Hindlimb muscle (tissue), 1 donor: ENCODE measurements at regions not wholly inside any gene's neighbourhood (a gene's known extent, or its start where the extent isn't known, plus 50 kb on each side); places are given as distances from the start of the nearest gene placed in this dataset.

Experiments
- DNase-seq: peaks from one replicate; pipeline ENCODE4 v3.0.0-alpha.2; 2013

DNA sequence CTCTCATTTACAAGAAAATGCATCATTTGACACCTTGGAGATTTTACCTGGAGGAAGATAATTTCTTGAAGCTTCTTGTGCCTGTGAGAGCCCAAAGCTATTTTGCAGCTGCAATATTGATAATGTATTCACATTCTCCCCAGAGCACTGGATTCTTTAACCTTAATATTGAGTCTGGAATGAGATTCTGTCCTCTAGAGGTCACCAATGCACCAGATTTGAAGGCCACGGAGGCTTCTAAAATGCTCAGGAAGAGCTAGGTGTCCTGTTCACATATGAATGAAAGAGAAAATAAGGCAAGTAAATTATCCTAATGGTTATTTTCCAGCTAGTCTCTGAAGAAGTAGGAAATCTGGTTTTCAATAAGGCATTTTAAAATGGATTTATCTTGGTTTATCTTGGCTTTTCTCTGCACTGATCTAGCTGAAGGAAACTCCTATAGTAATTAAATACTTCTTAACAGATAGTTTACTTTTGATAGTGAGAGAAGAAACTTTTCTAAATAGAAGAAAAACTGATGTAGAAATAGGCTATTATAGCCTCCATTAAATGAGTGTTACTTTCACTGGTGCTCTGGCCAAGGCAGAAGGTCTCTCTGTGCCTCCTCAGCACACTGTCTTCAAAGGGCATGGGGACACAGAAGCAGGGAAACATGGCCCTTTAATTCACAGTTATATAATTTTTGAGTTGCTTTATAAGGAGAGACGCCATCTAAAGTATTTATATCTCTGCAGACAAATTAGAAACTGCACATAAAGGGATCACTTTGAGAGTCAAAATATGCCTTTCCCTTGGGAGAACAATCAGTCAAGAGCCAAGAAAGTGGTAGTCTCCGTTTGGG, 297.0 kb upstream of the ACTBL2 start:
- DNase-seq = peak; percentile 73

DNA sequence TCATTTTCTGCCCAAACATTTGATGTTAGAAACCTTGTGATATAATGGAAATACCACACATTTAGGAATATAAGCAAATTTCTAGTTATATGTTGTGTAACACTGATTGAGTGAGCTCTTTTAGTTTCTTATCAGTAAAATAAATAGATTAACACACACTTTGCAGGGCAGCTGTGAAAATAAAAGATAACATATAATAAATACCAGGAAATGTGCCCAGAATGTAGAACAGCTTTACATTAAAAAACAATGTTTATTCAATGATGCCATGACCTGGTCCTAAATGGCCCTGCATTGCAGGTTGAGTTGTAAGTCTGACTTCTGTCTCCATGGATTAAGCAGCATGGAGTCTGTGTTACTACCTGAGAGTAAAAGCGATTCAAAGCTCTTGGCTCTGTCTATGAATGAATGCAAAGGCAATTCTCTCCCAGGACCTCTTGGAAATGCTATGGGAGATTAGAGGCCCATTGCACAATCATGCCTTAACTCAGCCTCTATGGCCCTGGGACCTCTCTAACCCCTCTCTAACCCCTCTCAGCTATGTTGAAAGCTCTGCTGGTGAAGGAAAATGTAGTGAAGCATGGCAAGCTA, 296.0 kb upstream of the ACTBL2 start:
- DNase-seq = no peak

DNA sequence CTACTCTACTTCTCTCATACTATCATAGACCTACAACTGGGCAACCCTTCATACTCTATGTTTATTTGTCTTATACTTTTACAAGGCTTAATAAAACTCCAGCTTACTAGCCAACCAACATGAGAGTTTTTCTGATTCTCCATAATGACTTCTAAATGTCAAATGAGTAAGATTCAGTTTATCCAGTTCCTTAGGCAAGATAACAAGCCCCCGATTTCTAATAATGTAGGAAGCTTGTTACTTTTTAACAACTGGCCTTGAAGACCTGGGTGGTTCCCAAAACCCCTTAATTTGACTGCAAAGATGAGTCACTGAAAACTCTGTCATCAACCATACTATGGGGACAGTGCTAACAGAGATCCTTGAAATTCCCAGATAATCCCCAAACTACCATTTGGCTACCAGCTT, 294.6 kb upstream of the ACTBL2 start:
- DNase-seq = no peak

DNA sequence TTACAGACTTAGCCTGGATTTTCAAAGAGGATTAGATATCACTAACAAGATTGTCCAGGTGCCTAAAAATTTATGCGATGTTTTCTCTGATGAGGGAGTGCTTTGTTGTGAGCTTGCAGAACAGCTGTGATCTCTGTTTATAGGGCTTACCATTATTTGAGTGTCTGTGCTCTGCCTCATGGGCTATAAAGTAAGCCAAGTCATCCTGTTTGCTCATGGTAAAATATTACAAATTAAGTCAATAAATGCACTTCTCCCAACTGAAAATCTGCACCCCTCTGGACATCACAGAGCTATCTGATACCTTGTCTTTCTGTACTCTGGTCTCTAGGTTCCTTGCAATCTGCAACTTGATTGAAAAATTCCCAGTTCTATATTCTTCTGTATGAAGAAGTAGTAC, 293.4 kb upstream of the ACTBL2 start:
- DNase-seq = no peak

DNA sequence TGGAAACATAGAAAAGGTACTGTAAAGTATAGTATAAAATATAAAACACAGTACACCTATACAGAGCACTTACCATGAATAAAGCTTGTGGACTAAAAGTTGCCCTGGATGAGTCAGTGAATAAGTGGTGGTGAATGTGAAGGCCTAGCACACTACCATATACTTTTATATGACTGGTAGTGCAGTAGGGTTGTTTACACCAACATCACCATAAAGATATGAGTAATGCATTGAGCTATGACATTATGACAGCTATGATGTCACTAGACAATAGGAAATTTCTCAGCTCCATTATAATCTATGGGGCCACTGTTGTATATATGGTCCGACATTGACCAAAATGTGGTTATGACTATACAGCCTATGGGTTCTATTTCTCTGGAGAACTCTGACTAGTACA, 291.8 kb upstream of the ACTBL2 start:
- no peak for DNase-seq

DNA sequence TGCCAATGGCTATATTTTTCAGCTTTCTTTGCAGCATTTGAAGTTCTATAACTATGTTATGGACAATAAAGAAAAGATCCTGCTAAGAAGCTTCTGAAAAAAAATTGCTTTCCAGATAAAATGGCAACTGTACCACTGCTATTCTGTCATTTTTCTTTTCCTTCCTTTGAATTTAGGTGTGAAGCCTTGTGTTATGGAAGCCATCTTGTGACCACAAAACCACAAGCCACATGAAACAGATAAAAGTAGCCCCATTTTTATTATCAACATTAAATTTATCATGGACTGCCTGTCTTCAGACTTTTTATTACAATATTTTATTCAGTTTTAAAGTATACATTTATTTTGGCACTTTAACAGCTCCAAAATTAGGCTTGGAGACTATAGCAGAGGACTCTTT, 289.9 kb upstream of the ACTBL2 start:
- no peak for DNase-seq

DNA sequence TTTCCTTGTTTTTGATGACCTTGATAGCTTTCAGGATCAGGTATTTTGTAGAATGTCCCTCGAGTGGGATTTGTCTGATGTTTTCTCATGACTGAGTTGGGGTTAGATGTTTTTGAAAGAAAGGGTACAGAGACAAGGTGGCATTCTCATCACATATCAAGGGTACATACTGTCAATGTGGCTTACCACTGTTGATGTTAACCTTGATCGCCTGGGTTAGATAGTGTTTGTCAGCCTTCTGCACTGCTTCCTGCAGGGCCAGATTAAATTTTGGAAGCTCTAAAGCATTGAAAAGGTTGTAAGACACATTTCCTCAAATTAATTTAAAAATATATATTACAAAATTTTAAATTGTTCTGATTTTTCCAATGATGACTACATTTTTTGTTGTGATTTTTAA, 287.4 kb upstream of the ACTBL2 start:
- no peak for DNase-seq

DNA sequence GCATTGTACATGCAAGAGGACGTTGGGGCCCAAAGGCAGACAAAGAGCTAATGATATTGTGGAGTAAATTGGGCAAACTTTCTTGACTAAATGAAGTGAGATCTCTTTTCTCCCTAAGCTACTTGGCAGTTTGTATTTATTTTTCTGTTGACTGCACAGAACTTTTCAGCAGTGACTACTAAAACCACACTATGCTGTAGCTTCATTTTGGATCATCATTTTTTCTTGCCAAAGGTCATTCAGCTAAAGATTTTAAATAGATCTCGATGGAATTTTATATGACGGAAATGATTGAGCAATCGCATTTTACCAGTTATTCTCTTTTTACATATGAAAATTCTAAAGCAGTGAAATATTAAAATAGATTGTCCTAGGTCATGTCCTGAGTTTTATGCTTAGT, 286.1 kb upstream of the ACTBL2 start:
- no peak for DNase-seq

DNA sequence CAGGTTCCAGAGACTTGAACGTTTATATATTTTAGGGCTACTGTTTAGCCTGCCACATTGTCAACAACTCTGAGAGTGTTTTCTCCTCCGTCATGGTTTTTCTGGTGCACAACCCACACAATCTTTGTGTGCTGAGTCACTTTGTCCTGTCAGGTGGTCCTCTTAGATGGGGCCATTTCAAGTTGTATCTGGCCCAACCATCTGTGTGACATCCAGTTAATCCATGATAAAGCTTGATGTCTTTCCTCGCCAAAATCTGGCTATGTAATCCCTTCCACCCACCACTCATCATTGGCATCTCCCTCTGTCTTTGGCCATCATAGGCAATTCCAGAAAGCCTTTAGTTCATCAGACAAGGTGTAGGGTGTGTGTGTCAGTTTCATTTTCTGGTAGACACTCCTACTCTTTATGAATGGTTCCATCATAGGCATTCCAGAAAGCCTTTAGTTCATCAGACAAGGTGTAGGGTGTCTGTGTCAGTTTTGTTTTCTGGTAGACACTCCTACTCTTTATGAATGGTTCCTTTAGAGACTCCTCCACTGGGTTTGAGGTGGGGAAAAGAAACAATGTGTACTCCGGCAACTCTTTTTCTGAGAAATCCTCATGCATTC, 282.0 kb upstream of the ACTBL2 start:
- DNase-seq = no peak

DNA sequence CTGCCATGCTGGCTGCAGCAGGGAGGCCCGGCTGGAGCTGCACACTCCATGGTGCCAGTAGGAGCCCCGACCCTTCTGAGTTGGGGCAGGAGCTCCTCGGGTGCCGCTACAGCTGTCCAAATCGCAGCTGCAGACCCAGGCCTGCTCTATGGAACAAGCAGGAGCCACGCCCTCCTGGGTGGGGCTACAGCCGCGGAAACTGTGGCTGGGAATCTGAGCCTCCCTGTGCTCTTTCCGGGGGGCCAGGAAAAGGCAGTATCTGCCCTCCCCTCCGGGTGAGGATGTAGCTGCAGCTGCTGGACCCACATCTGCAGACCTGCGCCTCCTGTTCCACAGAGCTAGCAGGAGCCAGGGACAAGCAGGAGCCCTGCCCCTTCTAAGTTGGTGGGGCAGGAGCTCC, 278.9 kb upstream of the ACTBL2 start:
- no peak for DNase-seq

DNA sequence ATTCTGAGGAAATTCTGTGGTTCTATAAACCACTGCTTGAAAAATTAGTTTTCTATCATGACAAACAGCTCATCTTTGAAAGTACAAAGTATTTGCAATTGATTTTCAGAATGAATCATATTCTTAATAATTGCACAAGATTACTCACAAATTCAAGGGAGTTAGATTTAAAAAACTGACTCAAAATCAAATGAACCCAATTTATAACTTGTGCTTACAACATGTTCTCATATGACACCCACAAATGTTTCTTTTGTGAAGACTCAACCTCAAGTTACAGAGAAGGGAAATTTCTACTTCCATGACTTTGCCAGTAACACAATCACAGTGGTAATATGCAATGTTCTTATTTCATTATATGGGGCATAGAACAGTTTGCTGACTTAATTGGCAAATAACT, 272.0 kb upstream of the ACTBL2 start:
- no peak for DNase-seq

DNA sequence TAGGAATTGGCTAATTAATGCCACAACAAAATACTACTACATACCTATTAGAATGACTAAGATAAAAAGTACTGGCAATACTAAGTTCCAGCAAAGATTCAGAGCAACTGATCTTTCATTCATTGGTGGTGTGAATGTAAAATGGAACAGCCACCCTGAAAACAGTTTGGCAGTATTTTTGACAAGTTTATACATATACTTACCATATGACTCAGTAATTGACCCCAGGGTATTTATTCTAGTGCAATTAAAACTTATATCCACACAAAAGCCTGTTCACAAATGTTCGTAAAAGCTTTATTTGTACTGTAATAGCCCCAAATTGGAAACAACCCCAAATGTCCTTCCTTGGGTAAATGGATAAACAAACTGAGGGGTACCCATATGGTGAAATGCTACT, 270.8 kb upstream of the ACTBL2 start:
- DNase-seq = no peak

DNA sequence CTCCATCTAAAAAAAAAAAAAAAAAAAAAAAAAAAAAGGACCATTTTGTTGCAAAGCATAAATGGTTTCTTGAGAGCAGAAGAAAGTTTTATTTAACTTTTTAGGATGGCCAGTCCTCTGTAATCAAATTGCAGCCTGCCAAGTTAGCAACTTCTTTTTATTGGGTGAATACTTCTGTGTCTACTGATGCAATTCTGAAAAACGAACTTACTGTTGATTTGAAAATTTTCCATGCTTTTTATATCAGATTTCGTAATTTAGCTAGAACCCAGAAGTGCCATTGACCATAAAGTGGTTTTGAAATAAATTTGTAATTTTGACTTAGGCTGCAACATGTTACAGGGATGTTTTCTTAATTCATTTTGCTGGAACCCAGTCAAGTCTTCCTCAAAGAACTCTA, 269.1 kb upstream of the ACTBL2 start:
- DNase-seq = no peak

DNA sequence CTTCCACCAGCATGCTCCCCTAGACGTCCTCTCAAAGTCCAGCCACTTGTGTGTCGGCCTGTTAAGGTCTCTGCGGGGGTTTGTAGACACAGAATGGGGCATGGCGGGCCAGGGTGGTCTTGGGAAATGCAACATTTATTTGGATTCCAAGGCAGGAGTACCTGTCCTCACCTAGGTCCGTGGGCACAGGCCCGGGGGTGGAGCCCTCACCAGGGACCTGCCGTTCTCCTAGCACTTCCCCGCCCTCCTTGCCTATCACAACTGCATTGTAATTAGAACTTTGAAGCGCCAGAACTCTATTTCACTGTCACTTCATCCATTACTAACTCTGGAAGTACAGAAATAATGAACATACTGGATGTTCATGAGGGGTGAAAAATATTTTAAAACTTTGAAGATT, 268.3 kb upstream of the ACTBL2 start:
- DNase-seq = no peak

DNA sequence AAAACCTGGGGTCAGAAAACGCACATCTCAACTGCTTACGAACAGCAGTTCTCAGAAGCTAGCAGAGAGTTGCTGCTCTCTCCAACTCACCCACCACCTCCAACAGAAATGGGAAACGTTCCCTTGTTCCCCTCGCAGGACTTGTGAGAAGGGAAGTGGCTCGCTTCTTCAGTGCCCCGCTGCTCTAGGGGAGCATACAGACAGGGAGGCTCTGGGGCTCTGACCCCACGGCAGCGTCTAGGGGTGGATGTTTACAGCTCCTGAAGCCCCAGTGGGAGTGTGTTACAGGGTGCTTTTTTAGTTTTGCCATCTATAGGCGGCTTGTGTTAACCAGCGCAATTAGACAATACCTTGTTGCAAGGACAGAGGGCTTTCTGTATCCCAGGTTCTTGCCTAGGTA, 267.7 kb upstream of the ACTBL2 start:
- no peak for DNase-seq

DNA sequence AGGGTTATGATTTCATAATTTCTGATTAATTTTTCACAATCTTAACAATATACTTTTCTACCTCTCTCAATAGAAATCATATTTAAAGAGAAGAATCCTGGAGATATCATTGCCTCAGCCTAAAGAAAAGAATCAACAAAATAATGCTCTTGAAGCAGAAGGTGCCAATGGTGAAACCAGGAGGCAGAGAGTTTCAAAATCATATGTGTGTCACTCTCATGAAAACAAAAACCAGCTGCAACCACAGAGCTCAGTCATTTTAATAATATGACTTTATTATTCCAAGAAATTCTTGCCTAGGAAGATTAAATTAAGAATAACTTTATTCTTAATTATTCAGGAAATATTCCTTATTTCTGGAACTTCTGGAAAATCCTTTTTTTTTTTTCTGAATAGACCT, 266.8 kb upstream of the ACTBL2 start:
- DNase-seq = no peak

DNA sequence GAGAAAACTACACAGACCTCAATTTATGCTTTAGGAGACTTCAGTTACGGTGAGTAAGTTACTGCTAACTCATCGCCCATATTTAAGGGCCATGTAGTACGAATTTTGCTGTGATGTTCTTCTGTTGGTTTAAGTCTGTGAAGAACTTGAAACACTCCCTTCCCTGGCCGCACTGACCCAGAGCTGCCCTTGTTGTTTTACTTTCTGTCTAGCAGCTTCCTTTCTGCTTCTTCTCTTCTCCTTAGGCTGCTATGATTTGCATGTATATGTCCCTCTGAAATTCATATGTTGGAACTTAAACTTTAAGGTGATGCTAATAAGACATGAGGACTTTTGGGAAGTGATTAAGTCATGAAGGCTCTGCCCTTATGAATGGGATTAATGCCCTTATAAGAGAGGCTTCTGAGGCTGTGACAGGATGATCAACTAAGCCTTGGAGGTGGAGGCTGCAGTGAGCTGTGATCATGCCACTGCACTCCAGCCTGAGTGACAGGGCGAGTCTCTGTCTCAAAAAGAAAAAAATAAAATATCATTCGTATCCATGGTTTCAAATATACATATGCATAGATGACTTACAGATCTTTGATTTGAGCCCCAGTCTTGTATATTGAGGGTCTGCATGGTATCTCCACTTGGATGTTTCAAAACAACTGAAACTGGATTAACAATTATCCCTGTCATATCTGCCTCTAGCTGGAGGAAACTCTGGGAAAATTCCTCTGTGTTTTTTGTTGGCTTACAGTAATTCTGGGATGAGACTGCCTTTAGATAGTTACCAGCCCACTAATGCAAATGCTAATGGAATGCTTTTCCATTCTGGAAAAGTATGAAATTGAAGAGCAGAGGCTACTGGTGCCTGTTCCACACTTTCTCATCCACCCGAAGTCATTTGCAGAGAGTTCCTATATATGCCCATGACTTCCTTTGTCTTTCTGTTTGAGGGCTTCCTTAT, 263.4 kb upstream of the ACTBL2 start:
- no peak for DNase-seq

DNA sequence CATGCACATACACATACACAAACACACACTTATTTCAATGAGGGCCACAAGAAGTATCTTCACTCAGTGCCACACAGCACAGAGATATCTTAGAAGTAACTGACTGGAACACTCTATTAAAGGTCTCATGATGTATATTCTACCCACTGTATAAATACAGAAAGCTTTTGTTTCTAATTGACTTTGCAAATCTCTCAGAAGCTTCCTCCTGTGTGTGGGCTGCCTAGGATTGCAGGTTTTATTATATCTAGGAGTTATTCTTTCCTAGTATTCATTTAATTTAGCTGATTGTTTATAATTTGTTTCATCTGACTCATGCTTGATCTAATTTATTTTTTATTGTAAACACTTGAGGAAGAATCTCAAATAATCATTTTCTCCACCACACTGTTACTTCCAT, 262.4 kb upstream of the ACTBL2 start:
- no peak for DNase-seq

DNA sequence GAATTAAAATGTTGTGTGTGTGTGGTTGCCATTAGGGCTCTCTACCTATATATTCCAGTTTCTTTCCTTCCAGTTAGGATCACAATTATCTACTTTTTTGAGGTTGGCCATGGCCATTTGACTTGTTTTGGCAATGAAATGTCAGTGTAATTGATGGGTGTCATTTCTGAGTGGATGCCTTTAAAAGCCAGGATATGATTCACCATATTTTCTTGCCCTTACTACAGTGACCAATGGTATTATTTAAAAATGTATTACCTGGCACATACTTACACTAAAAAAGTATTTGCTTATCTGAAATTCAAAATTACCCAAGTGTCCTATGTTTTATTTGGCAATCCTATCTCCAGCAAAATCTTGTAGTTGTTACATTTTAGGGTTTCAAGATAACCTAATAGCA, 258.7 kb upstream of the ACTBL2 start:
- no peak for DNase-seq

DNA sequence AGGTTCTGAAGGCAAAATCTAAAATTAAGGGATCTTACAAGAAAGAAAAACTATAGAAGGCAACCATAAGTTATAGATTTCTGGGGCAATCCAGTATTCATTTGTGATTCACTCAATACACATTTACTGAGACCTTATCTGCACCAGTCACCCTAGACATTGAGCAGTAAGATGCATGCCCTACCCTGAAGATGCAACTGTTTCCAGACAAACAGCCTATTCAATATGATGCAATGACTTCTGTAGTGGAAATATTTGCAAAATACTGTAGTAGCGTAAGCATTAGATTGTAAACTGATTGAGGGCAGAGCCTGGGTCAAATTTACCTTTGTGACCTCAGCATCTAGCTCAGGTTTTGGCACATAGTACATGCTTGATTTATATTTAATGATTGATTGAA, 256.2 kb upstream of the ACTBL2 start:
- no peak for DNase-seq

DNA sequence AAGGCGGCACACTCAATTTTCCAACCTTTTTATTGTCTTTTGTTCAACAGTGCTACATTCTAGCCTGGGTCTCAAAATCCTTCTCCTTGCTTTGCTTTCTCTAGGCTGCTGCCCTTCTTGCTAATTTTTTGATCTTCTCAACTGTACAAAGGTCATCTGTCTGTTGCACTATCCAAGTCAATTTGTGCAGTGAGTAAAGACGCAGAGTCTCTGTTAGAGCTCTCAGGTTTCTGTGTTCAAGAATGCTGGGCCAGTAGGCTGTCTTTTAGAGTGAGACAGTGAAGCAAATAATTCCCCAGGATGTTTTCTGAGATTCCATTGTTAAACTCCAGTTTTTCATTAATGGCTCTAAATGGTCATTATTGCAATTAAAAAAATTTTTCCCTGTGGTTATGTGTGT, 255.7 kb upstream of the ACTBL2 start:
- DNase-seq = no peak

DNA sequence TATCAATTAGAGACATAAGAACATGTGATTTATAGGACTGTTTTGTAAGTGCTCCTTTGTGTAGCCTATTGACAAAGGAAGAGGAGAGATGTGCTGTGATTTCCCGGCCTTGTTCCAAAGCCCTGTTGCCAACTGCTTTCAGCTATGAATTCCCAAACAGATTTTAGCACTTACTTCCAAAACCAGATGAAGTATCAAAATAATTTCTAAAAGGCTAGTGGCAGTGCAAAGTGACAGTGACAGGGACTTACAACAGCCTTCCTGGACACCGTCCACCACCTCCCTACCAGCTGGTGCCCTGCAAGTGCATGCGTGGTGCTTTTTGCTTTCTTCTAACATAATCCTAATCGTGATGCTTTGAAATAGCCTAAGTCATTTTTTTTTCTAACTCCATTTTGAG, 254.1 kb upstream of the ACTBL2 start:
- DNase-seq = peak; percentile 17
